ENCODE measurements at regions not wholly inside any gene's neighbourhood (a gene's known extent, or its start where the extent isn't known, plus 50 kb on each side); places are given as distances from the start of the nearest gene placed in this dataset.

DNA sequence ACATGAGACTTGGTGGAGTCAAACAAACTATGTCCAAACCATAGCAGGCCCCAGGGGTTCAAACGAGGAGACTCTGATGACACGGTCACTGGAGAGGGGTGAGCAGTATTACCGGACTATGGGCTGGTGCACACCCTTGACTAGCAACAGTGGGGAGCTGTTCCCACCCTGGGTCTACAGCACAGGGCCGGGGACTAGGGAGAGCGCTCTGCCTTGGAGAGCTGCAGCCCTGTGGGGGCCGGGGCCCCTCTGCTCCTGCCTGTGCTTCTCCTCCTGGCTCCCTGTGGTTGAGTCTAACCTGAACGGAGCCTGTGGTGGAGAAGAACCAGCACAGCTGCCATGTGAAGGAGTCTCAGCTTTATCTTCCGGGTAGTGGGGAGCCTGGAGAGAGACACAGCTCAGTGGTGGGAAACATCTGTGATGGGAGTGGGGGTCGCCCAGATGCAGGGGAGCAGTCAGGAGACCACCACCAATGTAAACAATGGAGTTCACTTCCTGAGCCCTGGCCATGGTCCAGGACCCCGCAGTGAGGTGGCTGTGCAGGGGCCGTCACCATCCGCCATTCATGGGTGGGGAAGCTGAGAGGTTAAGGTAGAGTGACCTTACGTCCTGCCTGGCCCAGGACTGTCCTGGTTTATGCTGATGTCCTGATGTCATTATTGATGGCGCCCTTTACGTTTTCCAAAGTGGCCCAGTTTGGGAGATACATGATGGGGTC lies 195.7 kb upstream of the TWIST2 start:
- in situ Hi-C loops (cut with HindIII; ENCODE audit: low pct_unique_long_range_greater_than_20kb, low sequenced_read_pairs), result no loop called here
- Histone ChIP-seq H3K36me3 (ENCODE audit: control insufficient read depth, insufficient read depth, low read length) (no peaks in the 10 kb centered on the region), H3K4me1 (ENCODE audit: control insufficient read depth, insufficient read depth, low read length) (no peaks in the 10 kb centered on the region), H3K9me3 (ENCODE audit: control insufficient read depth, insufficient read depth, low read depth, low read length) (no peaks in the 10 kb centered on the region), H3K27ac (ENCODE audit: low read length) (no peak overlapping the region), H3K4me3 (ENCODE audit: low read depth in 2 of 2, low read length in 2 of 2) (no peak overlapping the region), H3K27me3 (ENCODE audit: control insufficient read depth, insufficient read depth, low read length) (no peaks in the 10 kb centered on the region)
- intact Hi-C loops (cut with micrococcal nuclease; ENCODE audit: unreplicated experiment), result no loop called here
- no peak for DNase-seq (ENCODE audit: low read depth, low spot score)
- ChIA-PET CTCF (no interaction called here), POLR2A (no interaction called here)
- no TSS peak for BruUV-seq (replicated peaks)
- no peak for ATAC-seq
- TF ChIP-seq CTCF (IDR thresholded peaks at IDR 0.05) (no peak), REST (IDR thresholded peaks at IDR 0.05; ENCODE audit: insufficient read depth in 1 of 2, low read depth in 2 of 2, low read length in 1 of 2) (no peak), SIN3A (IDR thresholded peaks at IDR 0.05; ENCODE audit: borderline replicate concordance, insufficient read depth, low read depth, low read length) (no peak), POLR2AphosphoS5 (IDR thresholded peaks at IDR 0.05; ENCODE audit: low read depth, low read length) (no peak), TCF7L2 (IDR thresholded peaks at IDR 0.05; ENCODE audit: low read depth, low read length) (no peak)

GRCh38 chr2:238652771-238653157 lies 195.1 kb upstream of the TWIST2 start:
- CTCF ChIA-PET, result no interaction called here
- no peaks in the 10 kb centered on the region for H3K27me3 ChIP-seq (ENCODE audit: control insufficient read depth, insufficient read depth, low read length)
- no peaks in the 10 kb centered on the region for H3K9me3 ChIP-seq (ENCODE audit: control insufficient read depth, insufficient read depth, low read depth, low read length)
- no TSS peak for BruUV-seq (replicated peaks)
- no peak overlapping the region for H3K27ac ChIP-seq (ENCODE audit: low read length)
- in situ Hi-C loops (cut with HindIII; ENCODE audit: low pct_unique_long_range_greater_than_20kb, low sequenced_read_pairs) (no loop called here), intact Hi-C loops (cut with micrococcal nuclease; ENCODE audit: unreplicated experiment) (no loop called here)
- POLR2A ChIA-PET, result no interaction called here
- no peaks in the 10 kb centered on the region for H3K4me1 ChIP-seq (ENCODE audit: control insufficient read depth, insufficient read depth, low read length)
- H3K36me3 ChIP-seq (ENCODE audit: control insufficient read depth, insufficient read depth, low read length), result no peaks in the 10 kb centered on the region
- no peak for DNase-seq (ENCODE audit: low read depth, low spot score)
- H3K4me3 ChIP-seq (ENCODE audit: low read depth in 2 of 2, low read length in 2 of 2), result no peak overlapping the region
- no peak for ATAC-seq
- TF ChIP-seq SIN3A (IDR thresholded peaks at IDR 0.05; ENCODE audit: borderline replicate concordance, insufficient read depth, low read depth, low read length), result no peak
- no peak for TF ChIP-seq POLR2AphosphoS5 (IDR thresholded peaks at IDR 0.05; ENCODE audit: low read depth, low read length)
- TF ChIP-seq REST (IDR thresholded peaks at IDR 0.05; ENCODE audit: insufficient read depth in 1 of 2, low read depth in 2 of 2, low read length in 1 of 2), result no peak
- TF ChIP-seq CTCF (IDR thresholded peaks at IDR 0.05), result no peak
- no peak for TF ChIP-seq TCF7L2 (IDR thresholded peaks at IDR 0.05; ENCODE audit: low read depth, low read length)
